ENCODE measurements at regions not wholly inside any gene's neighbourhood (a gene's known extent, or its start where the extent isn't known, plus 50 kb on each side); places are given as distances from the start of the nearest gene placed in this dataset.

GRCh38 chr5:39876146-39876545 lies 451.4 kb upstream of the DAB2 start:
- H3K4me3 Mint-ChIP-seq: no peak overlapping the region
- no peaks in the 10 kb centered on the region for H3K79me1 ChIP-seq (ENCODE audit: insufficient read depth, low read depth, low read length, poor library complexity, severe bottlenecking)
- no peak overlapping the region for H4K91ac ChIP-seq (ENCODE audit: insufficient read length, low read depth, low read length)
- H3K18ac ChIP-seq (ENCODE audit: insufficient read length, low read depth, low read length): no peak overlapping the region
- no peak overlapping the region for H2AFZ ChIP-seq (ENCODE audit: low read length)
- no peak for DNase-seq
- H2BK20ac ChIP-seq (ENCODE audit: low read depth, low read length, poor library complexity, severe bottlenecking): no peak overlapping the region
- H3T11ph ChIP-seq (ENCODE audit: low read length): no peak overlapping the region
- H2AK5ac ChIP-seq (ENCODE audit: insufficient read length, low read length): no peak overlapping the region
- H3K9ac ChIP-seq (ENCODE audit: extremely low read depth, insufficient read length, low read length): no peak overlapping the region
- H3K56ac ChIP-seq (ENCODE audit: insufficient read length, low read depth, low read length): no peak overlapping the region
- H3K14ac ChIP-seq (ENCODE audit: insufficient read depth, low read length): no peak overlapping the region
- no peaks in the 10 kb centered on the region for H3K79me2 ChIP-seq (ENCODE audit: insufficient read depth, low read length)
- no peak overlapping the region for H2BK12ac ChIP-seq (ENCODE audit: insufficient read length, low read depth, low read length)
- no peaks in the 10 kb centered on the region for H4K20me1 ChIP-seq (ENCODE audit: control insufficient read depth, insufficient read depth, insufficient read length)
- H4K5ac ChIP-seq (ENCODE audit: insufficient read length, low read depth, low read length): no peak overlapping the region
- no peak overlapping the region for H3K4me2 ChIP-seq (ENCODE audit: insufficient read depth, insufficient read length, low read length)
- no peak overlapping the region for H3K4ac ChIP-seq (ENCODE audit: low read depth, low read length)
- no peaks in the 10 kb centered on the region; a peak in 1 of 5 replicates for H3K9me3 Mint-ChIP-seq
- H3K36me3 Mint-ChIP-seq (ENCODE audit: insufficient read depth in 1 of 3, low read depth in 3 of 3): 0 out of 7 replicates have a peak, but pooled peaks cover 0 to 2% (median 0%) of the 10 kb centered on the region in 3 experiments
- no CpG with 5 or more reads among the region's 1 CpG for WGBS (ENCODE audit: extremely low coverage, insufficient read length, low lambda C conversion rate)
- H3K4me1 ChIP-seq (ENCODE audit: insufficient read depth, low read length): no peaks in the 10 kb centered on the region
- no peak overlapping the region for H2BK15ac ChIP-seq (ENCODE audit: low read depth, low read length)
- no peak overlapping the region for H2BK5ac ChIP-seq (ENCODE audit: insufficient read length, low read length)
- no peaks in the 10 kb centered on the region for H3K27me3 Mint-ChIP-seq (ENCODE audit: low read depth)
- no peaks in the 10 kb centered on the region for H3K23me2 ChIP-seq (ENCODE audit: insufficient read length, low read depth, low read length, poor library complexity, severe bottlenecking)
- TF ChIP-seq, protein P1, sequence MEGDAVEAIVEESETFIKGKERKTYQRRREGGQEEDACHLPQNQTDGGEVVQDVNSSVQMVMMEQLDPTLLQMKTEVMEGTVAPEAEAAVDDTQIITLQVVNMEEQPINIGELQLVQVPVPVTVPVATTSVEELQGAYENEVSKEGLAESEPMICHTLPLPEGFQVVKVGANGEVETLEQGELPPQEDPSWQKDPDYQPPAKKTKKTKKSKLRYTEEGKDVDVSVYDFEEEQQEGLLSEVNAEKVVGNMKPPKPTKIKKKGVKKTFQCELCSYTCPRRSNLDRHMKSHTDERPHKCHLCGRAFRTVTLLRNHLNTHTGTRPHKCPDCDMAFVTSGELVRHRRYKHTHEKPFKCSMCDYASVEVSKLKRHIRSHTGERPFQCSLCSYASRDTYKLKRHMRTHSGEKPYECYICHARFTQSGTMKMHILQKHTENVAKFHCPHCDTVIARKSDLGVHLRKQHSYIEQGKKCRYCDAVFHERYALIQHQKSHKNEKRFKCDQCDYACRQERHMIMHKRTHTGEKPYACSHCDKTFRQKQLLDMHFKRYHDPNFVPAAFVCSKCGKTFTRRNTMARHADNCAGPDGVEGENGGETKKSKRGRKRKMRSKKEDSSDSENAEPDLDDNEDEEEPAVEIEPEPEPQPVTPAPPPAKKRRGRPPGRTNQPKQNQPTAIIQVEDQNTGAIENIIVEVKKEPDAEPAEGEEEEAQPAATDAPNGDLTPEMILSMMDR (conservative IDR thresholded peaks at IDR 0.05): no peak
- no peak overlapping the region for H4K8ac ChIP-seq (replicated peaks; ENCODE audit: insufficient read length, low read depth, low read length)
- no peaks in the 10 kb centered on the region for H3K27me3 ChIP-seq (ENCODE audit: insufficient read depth, low read length)
- no peaks in the 10 kb centered on the region for H3K9me3 ChIP-seq (ENCODE audit: control insufficient read depth, low read depth, low read length)
- no peak overlapping the region for H2BK120ac ChIP-seq (ENCODE audit: low read depth, low read length, poor library complexity, severe bottlenecking)
- H3K27ac ChIP-seq (ENCODE audit: insufficient read length, low read depth, low read length): no peak overlapping the region
- H3K4me1 Mint-ChIP-seq: no peaks in the 10 kb centered on the region
- H3K23ac ChIP-seq (ENCODE audit: insufficient read length, low read depth, low read length): no peak overlapping the region
- H3K27ac Mint-ChIP-seq: no peak overlapping the region

All from H9 (cell line).